Panc1 (cell line): ENCODE measurements at regions not wholly inside any gene's neighbourhood (a gene's known extent, or its start where the extent isn't known, plus 50 kb on each side); places are given as distances from the start of the nearest gene placed in this dataset.

Experiments used
- ATAC-seq: fragments of 200-7000 bp; cut with Tn5 transposase; 2 replicates; pipeline ENCODE4 v1.9.1; 2020; ENCODE audit warnings: mild to moderate bottlenecking, moderate library complexity
- BruUV-seq: library from RNA; stranded (reverse); fragments of 400-500 nt; replicated peaks from 2 replicates; lab custom pipeline; 2021; lab: Mats Ljungman, UMichigan
- CTCF ChIA-PET: fragments of 300-600 bp; sonication (Branson Sonifier 250); formaldehyde crosslinking; loops from one replicate; lab custom pipeline; 2022; ENCODE audit warnings: antibody characterized with exemption; lab: Charles Lee
- POLR2A ChIA-PET: fragments of 300-600 bp; sonication (Branson Sonifier 250); formaldehyde crosslinking; loops from one replicate; lab custom pipeline; 2022; ENCODE audit warnings: antibody characterized with exemption; lab: Charles Lee
- DNase-seq: peaks from one replicate; pipeline ENCODE4 v3.0.0-alpha.2; 2010; ENCODE audit warnings: low read depth, low spot score
- H3K27ac ChIP-seq: 2 replicates; pipeline ENCODE4 v1.5.1; 2011; ENCODE audit warnings: mild to moderate bottlenecking, low read length, inconsistent platforms
- H3K27me3 ChIP-seq: fragments of 200-500 bp; sonication (Bioruptor generic); 2 replicates; pipeline ENCODE4 v1.6.0; 2014; ENCODE audit warnings: low read length, inconsistent platforms; ENCODE audit not compliant: control insufficient read depth, insufficient read depth
- H3K36me3 ChIP-seq: fragments of 200-500 bp; sonication (Bioruptor generic); 2 replicates; pipeline ENCODE4 v1.5.1; 2014; ENCODE audit warnings: inconsistent platforms, mild to moderate bottlenecking, low read length, moderate library complexity; ENCODE audit not compliant: control insufficient read depth, insufficient read depth
- H3K4me1 ChIP-seq: 2 replicates; pipeline ENCODE4 v1.5.1; 2011; ENCODE audit warnings: inconsistent platforms, mild to moderate bottlenecking, low read length, moderate library complexity; ENCODE audit not compliant: control insufficient read depth, insufficient read depth
- H3K4me3 ChIP-seq, 2 experiments: 2 replicates each; pipeline ENCODE4 v1.5.1; 2011 to 2012; ENCODE audit warnings: low read depth in 2 of 2, low read length in 2 of 2, mild to moderate bottlenecking in 2 of 2, inconsistent platforms in 1 of 2, moderate library complexity in 1 of 2
- H3K9me3 ChIP-seq: fragments of 200-500 bp; sonication (Bioruptor generic); 2 replicates; pipeline ENCODE4 v1.5.1; 2014; ENCODE audit warnings: low read depth, mild to moderate bottlenecking, inconsistent platforms, low read length, moderate library complexity; ENCODE audit not compliant: control insufficient read depth, insufficient read depth
- POLR2AphosphoS5 ChIP-seq: IDR thresholded peaks from 2 replicates; pipeline ENCODE4 v1.6.1; 2012; ENCODE audit warnings: mild to moderate bottlenecking, low read depth, low read length, moderate library complexity
- SIN3A ChIP-seq: IDR thresholded peaks from 2 replicates; pipeline ENCODE4 v1.6.1; 2012; ENCODE audit warnings: low read depth, mild to moderate bottlenecking, low read length, moderate library complexity, borderline replicate concordance; ENCODE audit not compliant: insufficient read depth
- TCF7L2 ChIP-seq: IDR thresholded peaks from 2 replicates; pipeline ENCODE4 v1.6.1; 2011; ENCODE audit warnings: mild to moderate bottlenecking, low read depth, low read length, inconsistent platforms
- in situ Hi-C: cut with HindIII; loops from 2 replicates; pipeline ENCODE4 v1.10.0; 2016; ENCODE audit warnings: low sequenced_read_pairs, low pct_unique_long_range_greater_than_20kb
- intact Hi-C: fragments of 100-400 bp; cut with micrococcal nuclease; formaldehyde crosslinking; loops from one replicate; pipeline ENCODE4 v1.10.0; 2022; ENCODE audit not compliant: unreplicated experiment
- TF ChIP-seq, protein P1 (sequence below), 2 experiments: IDR thresholded peaks; 2 replicates each; pipeline ENCODE4 v1.6.1; 2011 to 2012; ENCODE audit warnings: low read depth in 2 of 2, control low read depth in 1 of 2, low read length in 1 of 2, mild to moderate bottlenecking in 1 of 2, moderate library complexity in 1 of 2; ENCODE audit not compliant: insufficient read depth in 1 of 2
- TF ChIP-seq, protein P2 (sequence below): fragments of 450-650 bp; IDR thresholded peaks from 2 replicates; pipeline ENCODE4 v1.5.1; 2017; ENCODE audit warnings: mild to moderate bottlenecking

DNA sequence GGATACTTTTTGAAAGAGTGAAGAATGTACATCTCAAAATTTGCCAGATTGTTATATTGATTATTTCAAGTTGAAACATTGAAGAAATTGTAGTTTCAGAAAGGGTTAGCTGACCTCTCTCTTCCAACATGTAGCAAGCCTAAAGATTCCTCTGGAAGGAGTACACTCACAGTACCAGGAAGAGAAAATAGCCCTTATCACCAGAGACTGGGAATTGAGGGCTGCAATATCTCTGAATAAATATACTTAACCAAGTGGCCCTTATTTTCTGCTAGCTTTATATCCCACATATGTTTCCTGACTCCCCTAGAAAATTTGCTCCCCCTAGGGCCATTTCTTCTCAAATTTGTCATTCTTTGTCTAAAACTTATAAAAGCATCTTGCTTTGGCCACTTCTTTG, 332.2 kb downstream of the GASK1B start:
- TF ChIP-seq SIN3A = no peak
- TF ChIP-seq, protein P1, sequence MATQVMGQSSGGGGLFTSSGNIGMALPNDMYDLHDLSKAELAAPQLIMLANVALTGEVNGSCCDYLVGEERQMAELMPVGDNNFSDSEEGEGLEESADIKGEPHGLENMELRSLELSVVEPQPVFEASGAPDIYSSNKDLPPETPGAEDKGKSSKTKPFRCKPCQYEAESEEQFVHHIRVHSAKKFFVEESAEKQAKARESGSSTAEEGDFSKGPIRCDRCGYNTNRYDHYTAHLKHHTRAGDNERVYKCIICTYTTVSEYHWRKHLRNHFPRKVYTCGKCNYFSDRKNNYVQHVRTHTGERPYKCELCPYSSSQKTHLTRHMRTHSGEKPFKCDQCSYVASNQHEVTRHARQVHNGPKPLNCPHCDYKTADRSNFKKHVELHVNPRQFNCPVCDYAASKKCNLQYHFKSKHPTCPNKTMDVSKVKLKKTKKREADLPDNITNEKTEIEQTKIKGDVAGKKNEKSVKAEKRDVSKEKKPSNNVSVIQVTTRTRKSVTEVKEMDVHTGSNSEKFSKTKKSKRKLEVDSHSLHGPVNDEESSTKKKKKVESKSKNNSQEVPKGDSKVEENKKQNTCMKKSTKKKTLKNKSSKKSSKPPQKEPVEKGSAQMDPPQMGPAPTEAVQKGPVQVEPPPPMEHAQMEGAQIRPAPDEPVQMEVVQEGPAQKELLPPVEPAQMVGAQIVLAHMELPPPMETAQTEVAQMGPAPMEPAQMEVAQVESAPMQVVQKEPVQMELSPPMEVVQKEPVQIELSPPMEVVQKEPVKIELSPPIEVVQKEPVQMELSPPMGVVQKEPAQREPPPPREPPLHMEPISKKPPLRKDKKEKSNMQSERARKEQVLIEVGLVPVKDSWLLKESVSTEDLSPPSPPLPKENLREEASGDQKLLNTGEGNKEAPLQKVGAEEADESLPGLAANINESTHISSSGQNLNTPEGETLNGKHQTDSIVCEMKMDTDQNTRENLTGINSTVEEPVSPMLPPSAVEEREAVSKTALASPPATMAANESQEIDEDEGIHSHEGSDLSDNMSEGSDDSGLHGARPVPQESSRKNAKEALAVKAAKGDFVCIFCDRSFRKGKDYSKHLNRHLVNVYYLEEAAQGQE (IDR thresholded peaks at IDR 0.05; ENCODE audit: insufficient read depth in 1 of 2, low read depth in 2 of 2, low read length in 1 of 2) = no peak
- no peak for TF ChIP-seq TCF7L2
- no peak for TF ChIP-seq POLR2AphosphoS5
- TF ChIP-seq, protein P2, sequence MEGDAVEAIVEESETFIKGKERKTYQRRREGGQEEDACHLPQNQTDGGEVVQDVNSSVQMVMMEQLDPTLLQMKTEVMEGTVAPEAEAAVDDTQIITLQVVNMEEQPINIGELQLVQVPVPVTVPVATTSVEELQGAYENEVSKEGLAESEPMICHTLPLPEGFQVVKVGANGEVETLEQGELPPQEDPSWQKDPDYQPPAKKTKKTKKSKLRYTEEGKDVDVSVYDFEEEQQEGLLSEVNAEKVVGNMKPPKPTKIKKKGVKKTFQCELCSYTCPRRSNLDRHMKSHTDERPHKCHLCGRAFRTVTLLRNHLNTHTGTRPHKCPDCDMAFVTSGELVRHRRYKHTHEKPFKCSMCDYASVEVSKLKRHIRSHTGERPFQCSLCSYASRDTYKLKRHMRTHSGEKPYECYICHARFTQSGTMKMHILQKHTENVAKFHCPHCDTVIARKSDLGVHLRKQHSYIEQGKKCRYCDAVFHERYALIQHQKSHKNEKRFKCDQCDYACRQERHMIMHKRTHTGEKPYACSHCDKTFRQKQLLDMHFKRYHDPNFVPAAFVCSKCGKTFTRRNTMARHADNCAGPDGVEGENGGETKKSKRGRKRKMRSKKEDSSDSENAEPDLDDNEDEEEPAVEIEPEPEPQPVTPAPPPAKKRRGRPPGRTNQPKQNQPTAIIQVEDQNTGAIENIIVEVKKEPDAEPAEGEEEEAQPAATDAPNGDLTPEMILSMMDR = no peak
- no peaks in the 10 kb centered on the region for H3K9me3 ChIP-seq
- H3K27me3 ChIP-seq = no peaks in the 10 kb centered on the region
- CTCF ChIA-PET = no interaction called here
- intact Hi-C loops (no loop called here), in situ Hi-C loops (no loop called here)
- no peak for ATAC-seq
- DNase-seq = no peak
- no peaks in the 10 kb centered on the region for H3K4me1 ChIP-seq
- POLR2A ChIA-PET = no interaction called here
- no TSS peak for BruUV-seq
- H3K4me3 ChIP-seq = no peak overlapping the region
- H3K27ac ChIP-seq = no peak overlapping the region
- H3K36me3 ChIP-seq = no peaks in the 10 kb centered on the region

DNA sequence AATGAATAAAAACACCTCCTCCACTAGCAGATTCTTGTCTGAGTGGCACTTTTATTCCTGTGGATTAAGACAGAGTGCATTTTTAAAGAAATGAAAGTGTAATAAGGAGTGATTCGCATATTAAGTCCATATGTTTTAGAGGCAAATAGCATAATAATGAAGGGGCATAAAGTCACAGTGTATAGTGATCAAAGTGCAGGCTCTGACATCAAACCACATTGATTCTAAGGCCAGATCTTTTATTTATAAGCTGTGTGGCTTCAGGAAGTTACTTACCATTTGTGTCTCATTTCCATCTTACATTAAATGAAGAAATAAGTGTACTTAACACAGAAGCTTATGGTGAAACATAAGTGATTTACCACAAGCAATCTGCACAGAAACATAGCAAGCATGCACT, 332.8 kb downstream of the GASK1B start:
- DNase-seq = no peak
- Histone ChIP-seq H3K27ac (no peak overlapping the region), H3K36me3 (no peaks in the 10 kb centered on the region), H3K4me3 (no peak overlapping the region), H3K4me1 (no peaks in the 10 kb centered on the region), H3K27me3 (no peaks in the 10 kb centered on the region), H3K9me3 (no peaks in the 10 kb centered on the region)
- intact Hi-C loops = no loop called here
- no TSS peak for BruUV-seq
- no peak for ATAC-seq
- POLR2A ChIA-PET = no interaction called here
- CTCF ChIA-PET = no interaction called here
- in situ Hi-C loops = no loop called here
- TF ChIP-seq SIN3A = no peak
- TF ChIP-seq TCF7L2 = no peak
- TF ChIP-seq, protein P1 (IDR thresholded peaks at IDR 0.05; ENCODE audit: insufficient read depth in 1 of 2, low read depth in 2 of 2, low read length in 1 of 2) = no peak
- no peak for TF ChIP-seq POLR2AphosphoS5
- TF ChIP-seq, protein P2 = no peak
